ENCODE measurements at regions not wholly inside any gene's neighbourhood (a gene's known extent, or its start where the extent isn't known, plus 50 kb on each side); places are given as distances from the start of the nearest gene placed in this dataset.

DNA sequence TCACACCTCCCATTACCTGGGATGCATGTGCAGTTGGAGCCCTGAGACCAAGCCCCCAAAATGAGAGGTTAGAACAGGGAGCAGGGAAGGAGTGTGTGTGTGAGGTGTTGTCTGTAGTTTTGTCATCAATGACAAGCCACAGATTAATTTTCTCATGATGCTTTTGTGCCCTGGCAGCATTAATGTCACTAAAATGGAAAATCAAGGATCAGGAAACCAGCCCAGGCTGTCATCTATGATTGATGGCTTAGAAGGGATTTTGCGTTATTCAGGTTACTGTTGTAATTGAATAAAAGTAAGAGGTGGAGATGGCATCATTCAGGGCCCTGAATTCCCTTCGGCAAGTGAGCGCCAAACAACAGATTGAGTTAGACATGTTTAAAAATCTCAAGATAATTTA, 130.5 kb upstream of the C1QTNF7 start:
- H3K4me2 ChIP-seq (replicated peaks; ENCODE audit: extremely low read depth, low read length, poor library complexity, severe bottlenecking) = no peak overlapping the region
- no peak for TF ChIP-seq CTCF (IDR thresholded peaks at IDR 0.05)
- Mint-ChIP-seq H3K4me1 (no peaks in the 10 kb centered on the region), H3K4me3 (no peak overlapping the region), H3K27me3 (ENCODE audit: low read depth in 3 of 3) (no peaks in the 10 kb centered on the region), H3K27ac (no peak overlapping the region), H3K9me3 (peaks cover 0 to 7% (median 3%) of the 10 kb centered on the region in 7 donors), H3K36me3 (no peaks in the 10 kb centered on the region)
- H3K79me2 ChIP-seq (ENCODE audit: insufficient read depth, low read length) = no peaks in the 10 kb centered on the region
- no peaks in the 10 kb centered on the region for H4K20me1 ChIP-seq (ENCODE audit: insufficient read depth, low read length)
- H3K27me3 ChIP-seq (ENCODE audit: control insufficient read depth in 2 of 2, insufficient read depth in 2 of 2, low read length in 2 of 2) = no peaks in the 10 kb centered on the region
- H2AFZ ChIP-seq (ENCODE audit: insufficient read depth, low read depth, low read length, poor library complexity, severe bottlenecking) = no peak overlapping the region
- no peak for DNase-seq
- no peak overlapping the region for H3K27ac ChIP-seq (ENCODE audit: low read depth in 1 of 2, low read length in 2 of 2)
- WGBS (ENCODE audit: insufficient coverage) = no CpG with 5 or more reads among the region's 3 CpGs
- intact Hi-C loops (cut with micrococcal nuclease) = no loop called here
- H3K36me3 ChIP-seq (replicated peaks in 1 of 2; ENCODE audit: control insufficient read depth in 1 of 2, insufficient read depth in 2 of 2, low read length in 2 of 2) = no peaks in the 10 kb centered on the region
- no peak overlapping the region for H3K9ac ChIP-seq (ENCODE audit: insufficient read depth, low read length, poor library complexity, severe bottlenecking)
- H3K4me3 ChIP-seq (replicated peaks in 1 of 3; ENCODE audit: low read depth in 2 of 3, low read length in 3 of 3) = no peak overlapping the region
- no peaks in the 10 kb centered on the region for H3K4me1 ChIP-seq (ENCODE audit: control insufficient read depth in 1 of 2, insufficient read depth in 2 of 2, low read length in 2 of 2)
- no peaks in the 10 kb centered on the region for H3K9me3 ChIP-seq (replicated peaks in 1 of 2; ENCODE audit: control insufficient read depth in 1 of 2, insufficient read depth in 1 of 2, low read length in 2 of 2)

GRCh38 chr4:15299627-15300026, 128.2 kb upstream of the C1QTNF7 start:
- no peak overlapping the region for H3K27ac Mint-ChIP-seq
- H3K4me3 ChIP-seq (replicated peaks in 1 of 3; ENCODE audit: low read depth in 2 of 3, low read length in 3 of 3) = no peak overlapping the region
- no peaks in the 10 kb centered on the region for H3K4me1 ChIP-seq (ENCODE audit: control insufficient read depth in 1 of 2, insufficient read depth in 2 of 2, low read length in 2 of 2)
- H2AFZ ChIP-seq (ENCODE audit: insufficient read depth, low read depth, low read length, poor library complexity, severe bottlenecking) = no peak overlapping the region
- no peak for TF ChIP-seq CTCF (IDR thresholded peaks at IDR 0.05)
- DNase-seq = no peak
- no peaks in the 10 kb centered on the region for H4K20me1 ChIP-seq (ENCODE audit: insufficient read depth, low read length)
- no peaks in the 10 kb centered on the region for H3K9me3 ChIP-seq (replicated peaks in 1 of 2; ENCODE audit: control insufficient read depth in 1 of 2, insufficient read depth in 1 of 2, low read length in 2 of 2)
- intact Hi-C loops (cut with micrococcal nuclease) = no loop called here
- H3K27me3 ChIP-seq (ENCODE audit: control insufficient read depth in 2 of 2, insufficient read depth in 2 of 2, low read length in 2 of 2) = no peaks in the 10 kb centered on the region
- H3K27me3 Mint-ChIP-seq (ENCODE audit: low read depth in 3 of 3) = peaks cover 0 to 3% (median 1%) of the 10 kb centered on the region in 3 donors
- H3K36me3 ChIP-seq (replicated peaks in 1 of 2; ENCODE audit: control insufficient read depth in 1 of 2, insufficient read depth in 2 of 2, low read length in 2 of 2) = no peaks in the 10 kb centered on the region
- H3K9ac ChIP-seq (ENCODE audit: insufficient read depth, low read length, poor library complexity, severe bottlenecking) = no peak overlapping the region
- no peaks in the 10 kb centered on the region for H3K4me1 Mint-ChIP-seq
- no CpG with 5 or more reads among the region's 2 CpGs for WGBS (ENCODE audit: insufficient coverage)
- H3K4me3 Mint-ChIP-seq = no peak overlapping the region
- peaks cover 0 to 8% (median 3%) of the 10 kb centered on the region in 7 donors for H3K9me3 Mint-ChIP-seq
- no peaks in the 10 kb centered on the region for H3K79me2 ChIP-seq (ENCODE audit: insufficient read depth, low read length)
- no peak overlapping the region for H3K27ac ChIP-seq (ENCODE audit: low read depth in 1 of 2, low read length in 2 of 2)
- H3K36me3 Mint-ChIP-seq = no peaks in the 10 kb centered on the region
- no peak overlapping the region for H3K4me2 ChIP-seq (replicated peaks; ENCODE audit: extremely low read depth, low read length, poor library complexity, severe bottlenecking)

Measured in CD14-positive monocyte (primary cell).